ENCODE measurements at regions not wholly inside any gene's neighbourhood (a gene's known extent, or its start where the extent isn't known, plus 50 kb on each side); places are given as distances from the start of the nearest gene placed in this dataset.
"Not testable (repeated sequence)": the region's sequence is repeated elsewhere in the genome, so short reads cannot be mapped to it uniquely, and the experiment has no call there.

DNA sequence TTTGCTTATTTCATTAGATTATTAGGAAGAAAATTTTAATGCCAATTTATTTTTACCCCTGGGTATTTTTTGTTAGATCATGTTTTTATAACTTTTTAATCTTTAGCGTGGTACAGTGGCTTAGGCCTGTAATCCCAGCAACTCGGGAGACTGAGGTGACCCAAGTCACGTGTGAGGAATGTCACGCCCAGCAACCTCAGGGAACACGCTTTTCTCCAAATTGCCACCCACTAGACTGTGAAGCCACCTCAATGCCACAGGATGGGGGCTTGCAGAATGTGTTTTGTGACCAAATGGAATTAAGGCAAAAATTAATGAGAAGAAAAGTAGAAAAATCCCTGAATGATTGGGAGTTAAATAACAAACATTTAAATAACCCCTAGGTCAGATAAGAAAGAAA, 141.8 kb downstream of the LAT start:
- DNase-seq: no peak

DNA sequence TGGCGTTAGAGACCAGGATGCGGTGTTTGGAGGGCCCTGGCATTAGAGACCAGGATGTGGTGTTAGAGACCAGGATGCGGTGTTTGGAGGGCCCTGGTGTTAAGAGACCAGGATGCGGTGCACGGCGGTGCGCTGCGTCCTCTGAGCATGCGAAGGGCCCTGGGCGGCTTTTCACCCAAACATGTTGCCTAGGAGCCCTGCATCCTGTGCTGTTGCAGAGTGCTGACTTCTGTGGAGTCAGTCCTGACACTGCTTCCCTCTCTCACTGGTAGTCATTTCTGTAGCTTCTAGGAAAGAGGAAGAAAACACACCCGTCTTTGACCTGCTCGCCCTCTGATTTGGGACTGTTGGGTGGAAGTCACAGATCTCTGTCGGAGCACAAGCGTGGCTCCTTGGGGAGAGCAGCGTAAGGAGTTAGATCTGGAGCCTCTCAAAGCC, 141.2 kb downstream of the LAT start:
- DNase-seq: no peak

DNA sequence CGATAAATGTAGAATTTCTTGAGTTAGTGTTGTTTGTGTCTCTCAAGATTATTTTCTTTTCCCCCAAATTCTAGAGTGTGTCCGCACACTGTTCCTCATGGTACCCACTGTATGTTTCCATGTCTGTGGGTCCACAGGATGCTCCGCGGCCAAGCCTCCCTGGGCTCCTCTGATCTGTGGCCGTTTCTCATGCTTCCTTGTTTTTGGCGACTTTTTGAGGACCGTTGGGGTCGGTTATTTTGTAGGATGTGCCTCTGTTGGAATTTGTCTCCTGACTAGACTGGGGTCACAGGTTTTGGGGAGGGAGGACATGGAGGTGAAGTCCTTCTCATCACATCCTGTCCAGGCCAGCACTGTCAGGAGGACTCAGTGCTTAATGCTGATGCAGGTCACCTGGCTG, 140.0 kb downstream of the LAT start:
- no peak for DNase-seq

DNA sequence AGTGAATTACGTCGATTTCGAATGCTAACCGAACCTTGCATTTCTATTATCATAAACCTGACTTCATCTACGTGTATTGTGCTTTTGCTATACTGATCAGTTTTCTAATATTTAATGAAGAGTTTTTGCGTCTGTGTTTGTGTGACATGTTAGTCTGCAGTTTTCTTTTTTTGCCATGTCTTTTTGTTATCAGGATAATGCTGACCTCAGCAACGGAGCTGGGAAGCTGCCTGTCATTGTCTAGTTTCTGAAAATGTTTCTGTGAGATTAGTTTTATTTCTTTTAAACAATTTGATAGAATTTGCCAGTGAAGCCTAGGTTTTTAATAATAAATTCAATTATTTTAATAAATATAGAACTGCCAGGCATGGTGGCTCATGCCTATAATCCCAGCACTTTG, 139.3 kb downstream of the LAT start:
- DNase-seq: not testable (repeated sequence)

DNA sequence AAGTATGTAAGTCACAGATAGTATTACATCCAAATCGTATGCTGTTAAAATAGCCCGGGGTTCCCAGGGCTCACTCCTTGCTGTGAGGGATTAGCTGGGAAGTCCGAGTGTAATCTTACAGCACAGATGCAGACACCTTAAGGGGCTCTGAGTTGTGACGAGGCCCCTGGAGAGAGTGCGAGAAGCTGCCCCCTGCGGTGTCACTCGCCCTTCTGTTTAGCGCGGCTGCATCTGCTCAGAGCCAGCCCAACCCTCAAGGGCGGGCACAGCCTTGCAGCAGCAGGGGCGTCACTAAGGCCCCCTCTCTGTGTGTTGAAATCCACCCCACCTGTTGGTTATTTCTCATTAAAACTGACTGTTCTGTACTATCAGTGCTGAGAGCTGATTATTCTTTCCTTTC, 135.8 kb downstream of the LAT start:
- DNase-seq: not testable (repeated sequence)

DNA sequence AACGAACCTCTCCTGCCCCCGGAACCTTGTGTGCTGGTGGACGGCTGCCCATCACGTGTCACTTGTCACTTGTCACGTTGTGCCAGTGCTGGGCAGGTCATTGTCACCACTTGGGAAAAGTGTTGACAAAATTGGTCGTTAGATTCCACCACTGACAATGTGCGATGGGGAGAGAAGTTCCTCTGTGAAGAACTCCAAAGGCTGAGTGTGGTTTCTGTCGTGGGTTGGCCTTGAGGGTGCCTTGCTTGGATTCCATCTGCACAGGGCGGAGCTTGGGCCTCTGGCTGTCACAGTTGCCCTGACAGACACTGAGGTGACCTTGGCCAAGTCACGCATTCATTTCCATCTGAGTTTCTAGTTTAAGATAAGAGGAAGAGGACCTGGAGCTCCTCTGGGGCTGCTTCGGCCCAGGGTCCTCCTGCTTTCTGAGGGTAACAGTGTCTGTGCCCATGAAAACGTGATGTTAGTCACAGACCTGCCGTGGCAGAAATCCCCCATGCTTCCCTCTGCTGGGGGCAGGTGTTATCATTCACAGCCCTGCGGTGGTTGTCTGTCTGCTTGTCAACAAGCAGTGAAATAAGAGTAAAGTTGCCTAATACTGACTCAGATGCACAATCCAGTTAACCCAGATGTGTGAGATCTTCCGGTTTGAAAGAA, 133.6 kb downstream of the LAT start:
- not testable (repeated sequence) for DNase-seq

DNA sequence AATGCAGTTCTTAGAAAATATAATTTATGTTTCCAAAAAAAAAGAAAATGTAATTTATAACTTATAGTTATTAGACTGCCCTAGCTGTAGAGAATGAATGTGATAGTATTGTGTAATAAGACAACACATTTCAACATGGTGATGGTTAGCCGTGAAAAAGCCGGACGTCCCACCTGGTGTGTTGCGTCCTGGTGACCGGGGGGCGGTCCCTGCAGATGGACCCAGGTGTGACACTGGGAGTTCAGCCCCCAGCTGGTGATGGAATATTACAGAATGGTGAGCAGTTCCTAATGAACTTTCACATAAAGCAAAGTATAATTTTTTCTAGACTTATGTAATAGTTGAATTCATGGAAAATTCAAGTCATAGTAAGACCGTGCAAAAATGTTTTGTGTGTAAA, 132.8 kb downstream of the LAT start:
- DNase-seq: no peak

DNA sequence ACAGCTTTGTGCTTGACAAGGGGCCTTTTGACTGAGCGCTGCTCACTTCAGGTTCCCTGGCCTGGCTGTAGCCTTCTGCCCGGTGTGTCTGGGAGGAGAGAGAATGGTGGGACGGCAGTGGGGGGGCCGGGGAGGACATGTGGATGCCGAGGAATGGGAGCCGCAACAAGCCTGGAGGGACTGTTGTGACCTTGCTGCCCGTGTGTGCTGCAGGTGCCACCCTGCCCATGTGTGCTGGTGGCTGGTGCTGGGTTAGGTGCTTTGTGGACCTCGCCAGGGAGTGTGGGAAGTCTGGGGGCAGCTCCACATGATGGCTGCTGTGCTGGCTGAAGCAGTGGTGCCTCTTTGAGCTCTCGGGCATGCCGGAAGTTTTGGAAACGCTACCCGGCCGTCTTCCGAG, 132.1 kb downstream of the LAT start:
- no peak for DNase-seq

DNA sequence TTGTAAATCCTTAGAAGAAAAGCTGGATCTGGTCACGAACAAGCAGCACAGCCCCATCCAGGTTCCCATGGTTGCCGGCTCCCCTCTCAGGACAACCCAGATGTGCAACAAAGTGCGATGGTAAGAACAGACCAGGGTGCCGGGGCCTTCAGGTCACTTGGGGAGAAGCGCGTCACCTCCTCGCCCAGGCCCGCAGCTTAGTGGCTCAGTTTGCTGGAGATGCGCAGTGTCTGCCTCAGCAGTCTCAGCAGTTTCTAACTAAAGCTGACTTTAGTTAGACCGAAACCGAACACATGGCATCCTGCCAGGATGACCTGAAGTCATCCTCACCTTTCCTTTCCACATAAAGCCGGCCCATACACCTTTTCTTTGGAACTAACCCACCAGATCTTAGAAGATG, 131.4 kb downstream of the LAT start:
- not testable (repeated sequence) for DNase-seq

DNA sequence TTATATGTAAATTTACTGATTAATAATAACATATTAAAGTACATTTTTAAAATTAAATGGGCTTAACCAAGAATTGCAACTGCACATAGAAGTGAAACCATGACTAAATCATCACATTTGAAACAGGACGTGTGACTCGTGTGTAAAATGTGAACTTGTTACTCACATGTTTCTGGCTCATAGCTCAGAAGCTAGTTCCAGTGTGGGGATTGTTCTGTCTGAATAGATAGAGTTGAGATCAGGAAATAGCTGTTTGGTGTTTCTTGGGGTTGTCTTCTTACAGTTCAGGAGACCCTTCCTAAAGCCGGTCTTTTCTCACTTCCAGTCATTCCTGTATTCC, 130.9 kb downstream of the LAT start:
- DNase-seq: not testable (repeated sequence)

DNA sequence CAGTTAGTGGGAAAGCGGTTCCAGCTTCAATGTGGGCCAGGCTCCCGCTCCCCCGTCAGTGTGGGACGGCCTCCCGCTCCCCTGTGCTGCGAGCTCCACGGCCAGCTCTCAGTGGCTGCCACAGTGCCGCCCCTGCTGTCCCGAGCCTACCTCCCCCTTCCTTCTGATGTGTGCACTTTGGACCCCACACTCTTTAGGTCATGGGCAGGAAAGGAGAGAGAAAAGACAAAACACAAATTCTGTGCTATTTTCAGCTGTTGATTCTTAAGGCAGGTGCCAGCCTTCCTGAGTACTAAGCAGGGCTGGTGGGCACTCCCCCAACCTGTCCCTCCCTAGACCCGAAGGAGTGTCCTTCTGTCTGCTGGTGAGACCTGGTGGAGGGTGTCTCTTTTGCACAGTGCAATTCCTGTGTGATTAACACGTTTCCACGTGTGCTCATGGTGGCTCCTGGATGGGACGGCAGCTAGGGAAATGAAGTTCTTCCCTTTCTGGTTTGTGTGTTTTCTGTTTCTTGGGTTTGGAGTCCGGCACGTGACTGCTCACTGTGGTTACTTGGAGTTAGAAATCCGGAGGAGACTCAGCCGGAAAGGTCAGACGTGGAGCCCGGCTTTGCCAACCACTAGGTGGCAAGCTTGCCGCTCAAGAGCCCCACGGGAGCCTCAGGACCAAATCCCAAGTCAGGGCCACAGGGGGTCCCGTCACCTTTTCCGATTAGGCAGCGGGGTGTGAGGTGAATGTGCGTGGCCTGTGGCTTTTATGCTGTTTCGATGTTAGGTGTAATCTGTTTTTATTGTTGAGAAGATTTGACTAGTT, 130.3 kb downstream of the LAT start:
- DNase-seq: not testable (repeated sequence)

DNA sequence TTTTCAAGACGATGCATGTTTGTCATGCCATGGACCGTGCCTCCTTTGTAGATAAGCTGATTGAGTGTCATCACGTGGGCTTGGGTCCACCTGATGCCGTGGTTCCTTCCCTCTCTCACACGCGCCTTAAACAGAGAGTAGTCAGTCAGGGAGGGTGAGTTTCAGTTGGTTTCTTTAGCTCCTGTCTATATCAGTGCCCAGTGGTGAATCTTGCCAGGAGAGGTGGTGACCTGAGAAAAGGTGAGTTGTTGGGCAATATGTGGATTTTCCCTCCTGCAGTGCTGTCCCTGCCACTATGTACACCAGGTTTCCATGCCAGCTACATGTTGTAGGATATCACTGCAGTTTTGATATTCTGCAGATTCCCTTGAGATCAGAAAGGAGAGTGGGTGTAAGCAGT, 129.7 kb downstream of the LAT start:
- DNase-seq: no peak

DNA sequence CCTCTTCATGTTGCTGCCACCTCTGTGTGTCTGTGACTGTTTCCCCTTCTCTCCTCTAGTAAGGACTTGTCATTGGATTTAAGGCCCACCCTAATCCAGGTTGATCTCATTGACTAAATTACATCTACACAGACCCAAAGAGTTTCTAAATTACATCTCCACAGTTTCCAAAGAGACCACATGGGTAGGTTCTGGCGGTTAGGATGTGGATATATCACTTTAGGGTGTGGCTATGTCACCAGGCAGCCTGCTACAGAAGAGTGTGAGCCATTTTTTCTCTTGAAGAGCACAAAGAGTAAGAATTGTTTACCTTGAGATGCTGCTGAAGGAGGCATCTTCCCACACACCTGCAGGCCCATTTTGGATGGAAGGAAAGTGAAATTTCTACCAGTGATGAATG, 128.6 kb downstream of the LAT start:
- not testable (repeated sequence) for DNase-seq

DNA sequence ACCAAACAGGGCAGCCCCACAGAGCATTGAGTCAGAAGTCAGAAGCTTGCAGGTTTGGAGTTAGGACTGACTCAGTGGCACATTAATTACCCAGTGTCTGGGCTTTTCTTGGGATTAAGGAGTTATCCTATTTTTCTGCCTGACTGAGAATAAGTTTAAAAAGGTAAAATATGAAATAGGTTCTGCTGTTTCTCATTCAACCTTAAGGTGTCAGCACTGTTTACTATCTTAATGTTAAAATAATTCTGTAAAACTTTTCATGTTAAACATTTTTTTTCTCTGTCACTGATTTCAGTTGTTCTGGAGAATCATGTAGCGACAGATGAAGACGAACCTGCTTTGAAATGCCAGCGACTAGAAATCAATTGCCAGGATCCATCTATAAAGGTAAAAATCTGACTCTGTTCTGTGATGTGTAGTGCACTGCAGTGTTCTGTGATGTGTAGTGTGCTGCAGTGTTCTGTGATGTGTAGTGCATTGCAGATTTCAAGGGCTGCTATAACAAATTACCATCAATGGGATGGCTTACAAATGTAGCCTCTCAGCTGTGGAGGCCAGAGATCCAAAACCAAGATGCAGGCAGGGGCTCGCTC, 128.0 kb downstream of the LAT start:
- no peak for DNase-seq

DNA sequence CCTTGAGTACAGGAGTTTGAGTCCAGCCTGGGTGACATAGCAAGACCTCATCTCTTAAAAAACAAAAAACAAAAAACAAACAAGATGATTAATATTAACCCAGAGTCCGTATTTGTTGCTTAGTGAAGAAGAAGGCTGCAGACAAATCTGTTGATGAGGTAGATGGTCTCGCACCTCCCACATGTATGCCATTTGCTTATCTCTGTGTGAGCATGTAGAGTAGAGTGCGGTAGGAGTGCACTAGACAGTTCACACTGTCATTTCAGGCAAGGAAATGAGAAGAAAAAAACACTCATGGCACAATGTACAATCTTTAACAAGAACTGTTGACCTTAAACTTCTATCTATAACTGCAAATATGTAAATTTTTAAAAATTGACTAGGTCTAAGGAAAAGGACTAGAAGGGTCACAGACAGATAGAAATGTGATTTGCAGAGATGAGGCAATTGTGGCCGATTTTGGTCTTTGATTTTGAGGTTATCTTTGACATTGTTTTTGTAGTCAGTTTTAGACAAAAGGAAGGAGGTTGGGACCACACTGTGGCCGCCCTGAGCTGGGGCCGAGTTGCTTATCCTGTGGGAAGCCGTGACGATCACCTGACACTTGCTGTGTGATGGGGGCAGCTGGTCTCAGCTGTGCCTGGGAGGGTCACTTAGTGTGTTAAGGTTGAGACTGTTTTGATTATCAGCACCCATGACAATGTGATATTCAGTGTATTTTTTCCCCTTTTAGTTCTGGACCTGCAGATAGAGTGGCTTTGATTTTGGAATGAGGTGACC, 127.2 kb downstream of the LAT start:
- DNase-seq: not testable (repeated sequence)

DNA sequence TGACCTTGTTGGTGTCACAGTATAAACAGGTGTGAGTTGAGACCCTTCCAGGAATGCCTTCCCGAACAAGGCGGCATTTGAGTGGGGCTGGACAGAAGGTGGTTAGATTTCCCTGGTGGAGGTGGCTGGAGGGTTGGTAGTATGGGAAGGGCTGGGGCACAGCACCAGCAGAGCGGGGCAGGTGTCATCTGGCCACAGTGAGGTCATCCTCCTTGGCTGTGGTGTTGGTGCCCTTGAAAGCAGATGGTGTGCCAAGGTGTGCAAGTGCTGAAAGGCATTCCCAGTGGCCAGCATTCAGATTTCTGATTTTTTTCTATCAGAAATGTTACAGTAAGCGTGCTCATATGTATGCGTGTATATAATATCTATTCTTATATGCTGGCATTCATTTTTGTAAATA, 126.6 kb downstream of the LAT start:
- DNase-seq: no peak

DNA sequence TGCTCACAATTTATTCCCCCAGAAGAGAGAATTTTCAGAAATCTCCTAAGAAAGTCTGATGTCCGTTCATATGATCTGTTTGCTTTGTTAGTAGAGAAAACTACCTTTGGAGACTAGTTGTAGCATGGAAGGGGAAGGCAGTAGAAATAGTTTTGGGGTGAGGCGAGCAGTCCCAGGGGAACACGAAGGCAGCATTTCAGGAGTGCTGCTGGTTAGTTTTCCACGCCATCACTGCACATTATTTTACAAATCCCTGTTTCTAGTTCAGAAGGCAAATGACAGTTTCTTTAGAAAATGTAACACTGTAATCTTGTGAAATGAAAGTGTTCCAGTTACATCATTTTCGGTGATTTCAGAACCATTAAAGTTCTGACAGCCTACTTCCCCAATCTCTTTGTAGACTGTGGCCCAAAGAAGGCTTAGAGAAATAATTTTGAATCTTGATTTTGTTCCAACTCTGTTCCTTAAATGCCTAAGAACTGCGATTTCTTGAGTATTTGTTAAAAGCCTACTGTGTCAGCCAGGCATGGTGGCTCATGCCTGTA, 123.8 kb downstream of the LAT start:
- not testable (repeated sequence) for DNase-seq

DNA sequence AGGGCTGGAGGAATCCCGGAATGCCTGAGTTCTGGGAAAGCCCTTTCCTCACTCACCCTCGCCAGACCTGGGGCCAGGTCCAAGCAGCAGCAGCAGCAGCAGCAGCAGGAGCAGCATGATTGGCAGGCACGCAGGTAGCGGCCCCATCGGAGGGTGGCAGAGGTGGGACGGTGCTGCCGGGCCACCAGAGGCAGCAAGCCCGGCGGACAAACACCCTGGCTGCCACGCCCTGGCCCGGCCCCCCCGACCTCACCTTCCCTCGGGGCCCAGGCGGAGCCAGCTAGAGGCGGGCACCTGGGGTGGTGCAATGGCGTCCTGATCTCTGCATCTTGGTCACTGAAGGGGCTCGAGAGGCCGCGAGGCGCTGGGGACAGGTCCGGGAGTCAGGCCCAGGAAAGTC, 122.4 kb downstream of the LAT start:
- no peak for DNase-seq

DNA sequence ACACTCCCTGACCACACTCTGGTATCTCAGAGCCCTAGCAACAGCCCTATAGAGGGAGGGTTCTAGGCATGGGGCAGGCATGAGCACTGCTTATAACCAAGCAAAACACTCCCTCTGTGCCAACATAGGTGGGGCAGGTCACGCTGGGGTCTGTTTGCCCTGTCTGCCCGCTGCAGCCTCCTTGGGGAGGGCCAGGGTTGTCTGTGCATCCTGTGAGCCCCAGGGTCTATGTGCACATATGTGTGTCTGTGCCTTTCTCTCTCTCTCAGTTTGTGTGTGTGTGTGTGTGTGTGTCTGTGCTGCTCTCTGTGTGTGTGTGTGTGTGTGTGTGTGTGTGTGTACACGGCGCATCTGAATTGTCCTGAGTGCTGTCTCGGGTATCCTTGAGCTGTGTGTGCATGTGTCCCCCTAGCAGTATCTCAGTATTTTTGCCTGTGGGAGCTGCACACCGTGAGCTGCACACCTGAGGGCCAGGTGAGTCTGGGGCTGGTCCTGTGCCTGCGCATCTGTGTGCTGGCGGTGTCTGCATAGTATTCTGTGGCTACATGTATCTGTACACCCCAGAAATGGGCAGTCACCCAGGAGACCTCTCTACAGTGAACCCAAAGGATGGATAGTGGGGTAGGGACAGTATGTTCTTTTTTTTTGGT, 121.5 kb downstream of the LAT start:
- DNase-seq: not testable (repeated sequence)

DNA sequence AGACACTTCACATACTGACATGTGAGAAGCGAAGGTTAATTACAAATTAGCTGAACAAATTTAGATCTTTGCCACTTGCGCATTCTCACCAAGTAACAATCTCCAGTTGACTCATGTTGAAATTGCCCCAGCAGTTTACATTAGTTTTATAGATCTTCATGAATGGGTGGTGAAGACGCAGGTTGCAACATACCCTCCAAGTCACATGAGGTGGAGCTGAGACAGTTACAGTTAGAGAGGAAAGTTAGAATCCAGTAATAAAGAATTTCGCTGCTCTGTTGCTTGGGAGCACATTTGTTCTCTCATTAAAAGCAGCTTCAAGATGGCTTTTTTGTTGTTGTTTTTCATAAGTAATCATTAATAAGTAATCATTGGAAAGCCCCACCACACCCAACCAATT, 119.7 kb downstream of the LAT start:
- DNase-seq: not testable (repeated sequence)

DNA sequence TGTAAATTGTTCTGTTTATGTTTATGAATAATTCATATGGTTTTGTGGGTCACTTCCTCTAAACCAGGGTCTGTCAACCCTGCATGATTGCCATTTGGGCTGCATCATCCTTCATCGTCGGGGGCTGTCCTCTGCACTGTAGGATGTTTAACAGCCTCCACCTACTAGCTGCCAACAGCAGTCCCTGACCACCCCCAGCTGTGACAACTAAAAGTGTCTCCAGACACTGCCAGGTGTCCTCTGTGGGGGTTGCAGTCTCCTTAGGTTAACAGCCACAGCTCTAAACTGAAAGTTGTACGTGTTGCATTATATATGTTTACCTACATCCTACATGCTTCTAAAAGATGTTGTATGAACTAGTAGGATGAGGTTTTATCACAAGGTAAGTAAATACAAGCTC, 113.1 kb downstream of the LAT start:
- DNase-seq: not testable (repeated sequence)

Measured in NCI-H446 (cell line).